Transverse colon (tissue), 4 donors: ENCODE measurements at regions not wholly inside any gene's neighbourhood (a gene's known extent, or its start where the extent isn't known, plus 50 kb on each side); places are given as distances from the start of the nearest gene placed in this dataset.

Source experiments
- DNase-seq: peaks from one replicate; pipeline ENCODE4 v3.0.0-alpha.2; 2019
- H3K27ac ChIP-seq, 4 donors: fragments of 200-600 bp; sonication (generic); 2 replicates each; pipeline ENCODE4 v1.5.1; 2016 to 2018; ENCODE audit warnings: inconsistent platforms in 4 of 4
- H3K27me3 ChIP-seq: fragments of 200-600 bp; sonication (generic); 2 replicates; pipeline ENCODE4 v1.5.1; 2017; ENCODE audit warnings: inconsistent platforms
- H3K36me3 ChIP-seq, 4 donors: fragments of 200-600 bp; sonication (generic); 2 replicates each; pipeline ENCODE4 v1.5.1; 2017 to 2019; ENCODE audit warnings: inconsistent platforms in 4 of 4
- H3K4me1 ChIP-seq, 4 donors: fragments of 200-600 bp; sonication (generic); 2 replicates each; pipeline ENCODE4 v1.5.1; 2017 to 2020; ENCODE audit warnings: inconsistent platforms in 4 of 4
- H3K4me3 ChIP-seq, 4 donors: fragments of 200-600 bp; sonication (generic); 1 replicate in 1 of 4; 2 replicates in 3 of 4; pipeline versions ENCODE4 v1.5.1 to v1.6.1; 2017 to 2019; ENCODE audit warnings: inconsistent platforms in 4 of 4
- H3K9me3 ChIP-seq, 2 donors: fragments of 200-600 bp; sonication (generic); 2 replicates each; pipeline ENCODE4 v1.5.1; 2017 to 2019; ENCODE audit warnings: inconsistent platforms in 2 of 2
- CTCF ChIP-seq, 5 experiments: fragments of 200-600 bp in 3 of 5; fragments of 450-650 bp in 2 of 5; sonication (generic) in 3 of 5; IDR thresholded peaks; 1 replicate in 2 of 5; 2 replicates in 3 of 5; pipeline ENCODE4 v1.5.1; 2016 to 2017; ENCODE audit warnings: antibody characterized with exemption in 5 of 5, inconsistent platforms in 3 of 5, mild to moderate bottlenecking in 2 of 5, moderate library complexity in 1 of 5
- EP300 ChIP-seq: sonication (generic); formaldehyde crosslinking; IDR thresholded peaks from one replicate; pipeline ENCODE4 v1.6.1; 2017; ENCODE audit warnings: antibody characterized with exemption, low read depth
- POLR2A ChIP-seq: fragments of 450-650 bp; IDR thresholded peaks from one replicate; pipeline ENCODE4 v1.6.1; 2016; ENCODE audit warnings: antibody characterized with exemption, mild to moderate bottlenecking, moderate library complexity
- POLR2AphosphoS5 ChIP-seq, 3 donors: sonication (generic); formaldehyde crosslinking; IDR thresholded peaks; one replicate each; pipeline ENCODE4 v1.6.1; 2016; ENCODE audit warnings: antibody characterized with exemption in 3 of 3
- WGBS, 2 donors: methylation state at CpG; one replicate each; pipeline ENCODE4 v1.1.5; 2018; ENCODE audit warnings: low coverage in 1 of 2; 5-methylcytosine and 5-hydroxymethylcytosine counted together
- in situ Hi-C, 4 donors: fragments of 200-750 bp; cut with MboI; loops; one replicate each; pipeline versions ENCODE4 v1.15.0 to v1.15.1; 2017; ENCODE audit warnings: low sequenced_read_pairs in 3 of 4, low pct_ligation_motif_present in 1 of 4, low pct_unique_long_range_greater_than_20kb in 1 of 4
- intact Hi-C: fragments of 100-400 bp; cut with DNase I; formaldehyde crosslinking; loops from one replicate; pipeline ENCODE4 v1.15.1; 2023; ENCODE audit warnings: low total_unique reads

GRCh38 chr5:112630246-112631009, 107.3 kb upstream of the APC start:
- TF ChIP-seq POLR2AphosphoS5 (IDR thresholded peaks at IDR 0.05), result no peak
- TF ChIP-seq POLR2A, result no peak
- no peak for TF ChIP-seq CTCF (IDR thresholded peaks at IDR 0.05)
- TF ChIP-seq EP300, result no peak
- Histone ChIP-seq H3K4me1 (no peaks in the 10 kb centered on the region), H3K36me3 (no peaks in the 10 kb centered on the region), H3K9me3 (no peaks in the 10 kb centered on the region), H3K27ac (no peak overlapping the region), H3K27me3 (no peaks in the 10 kb centered on the region), H3K4me3 (no peak overlapping the region)
- in situ Hi-C loops (no loop called here), intact Hi-C loops (no loop called here)
- DNase-seq, result no peak
- WGBS, 2 donors, result 42 to 60% methylated on average over 1 to 3 of the region's 3 CpGs

- H3K27me3 ChIP-seq, result no peaks in the 10 kb centered on the region
- H3K4me3 ChIP-seq, result no peak overlapping the region
- H3K9me3 ChIP-seq, result no peaks in the 10 kb centered on the region
- TF ChIP-seq EP300, result no peak
- no peak for TF ChIP-seq POLR2A
- no peak for TF ChIP-seq POLR2AphosphoS5 (IDR thresholded peaks at IDR 0.05)
- no peak for TF ChIP-seq CTCF (IDR thresholded peaks at IDR 0.05)
- no peak for DNase-seq
- intact Hi-C loops (loop anchor here (1.0 kb wide), 1 partner anchor 26 kb away; no protein-coding TSS in a partner anchor), in situ Hi-C loops (no loop called here)
- WGBS, 2 donors, result 81 to 83% methylated on average over 1 of the region's 1 CpG
- H3K4me1 ChIP-seq, result no peaks in the 10 kb centered on the region
- no peaks in the 10 kb centered on the region for H3K36me3 ChIP-seq
- no peak overlapping the region for H3K27ac ChIP-seq
These were observed 103.5 kb upstream of the APC start for GRCh38 chr5:112634166-112634565.

- no peak for DNase-seq
- Histone ChIP-seq H3K9me3 (no peaks in the 10 kb centered on the region), H3K36me3 (no peaks in the 10 kb centered on the region), H3K4me1 (no peaks in the 10 kb centered on the region), H3K27ac (no peak overlapping the region), H3K27me3 (no peaks in the 10 kb centered on the region), H3K4me3 (no peak overlapping the region)
- in situ Hi-C loops, result no loop called here
- WGBS, 2 donors, result 76 to 84% methylated on average over 3 of the region's 3 CpGs
- intact Hi-C loops, result loop anchor here (1.0 kb wide), 1 partner anchor 26 kb away; no protein-coding TSS in a partner anchor
- TF ChIP-seq EP300 (no peak), CTCF (IDR thresholded peaks at IDR 0.05) (no peak)
These were observed 102.9 kb upstream of the APC start for GRCh38 chr5:112634796-112635195.

- Histone ChIP-seq H3K9me3 (no peaks in the 10 kb centered on the region), H3K27ac (no peak overlapping the region), H3K4me1 (no peaks in the 10 kb centered on the region), H3K36me3 (no peaks in the 10 kb centered on the region), H3K4me3 (no peak overlapping the region), H3K27me3 (no peaks in the 10 kb centered on the region)
- no peak for DNase-seq
- intact Hi-C loops (no loop called here), in situ Hi-C loops (no loop called here)
- TF ChIP-seq CTCF (IDR thresholded peaks at IDR 0.05) (no peak), POLR2A (no peak), EP300 (no peak), POLR2AphosphoS5 (IDR thresholded peaks at IDR 0.05) (no peak)
- 89 to 95% methylated on average over 2 to 3 of the region's 3 CpGs for WGBS, 2 donors
These were observed 102.4 kb upstream of the APC start for GRCh38 chr5:112635276-112635675.
